ENCODE measurements at regions not wholly inside any gene's neighbourhood (a gene's known extent, or its start where the extent isn't known, plus 50 kb on each side); places are given as distances from the start of the nearest gene placed in this dataset.

GRCh38 chr3:117287602-117288001, 578.0 kb downstream of the TUSC7 start:
- TF ChIP-seq, protein P1, sequence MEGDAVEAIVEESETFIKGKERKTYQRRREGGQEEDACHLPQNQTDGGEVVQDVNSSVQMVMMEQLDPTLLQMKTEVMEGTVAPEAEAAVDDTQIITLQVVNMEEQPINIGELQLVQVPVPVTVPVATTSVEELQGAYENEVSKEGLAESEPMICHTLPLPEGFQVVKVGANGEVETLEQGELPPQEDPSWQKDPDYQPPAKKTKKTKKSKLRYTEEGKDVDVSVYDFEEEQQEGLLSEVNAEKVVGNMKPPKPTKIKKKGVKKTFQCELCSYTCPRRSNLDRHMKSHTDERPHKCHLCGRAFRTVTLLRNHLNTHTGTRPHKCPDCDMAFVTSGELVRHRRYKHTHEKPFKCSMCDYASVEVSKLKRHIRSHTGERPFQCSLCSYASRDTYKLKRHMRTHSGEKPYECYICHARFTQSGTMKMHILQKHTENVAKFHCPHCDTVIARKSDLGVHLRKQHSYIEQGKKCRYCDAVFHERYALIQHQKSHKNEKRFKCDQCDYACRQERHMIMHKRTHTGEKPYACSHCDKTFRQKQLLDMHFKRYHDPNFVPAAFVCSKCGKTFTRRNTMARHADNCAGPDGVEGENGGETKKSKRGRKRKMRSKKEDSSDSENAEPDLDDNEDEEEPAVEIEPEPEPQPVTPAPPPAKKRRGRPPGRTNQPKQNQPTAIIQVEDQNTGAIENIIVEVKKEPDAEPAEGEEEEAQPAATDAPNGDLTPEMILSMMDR (IDR thresholded peaks at IDR 0.05) = no peak
- TF ChIP-seq TEAD4 (IDR thresholded peaks at IDR 0.05; ENCODE audit: borderline replicate concordance, insufficient read depth) (no peak), EZH2phosphoT487 (IDR thresholded peaks at IDR 0.05; ENCODE audit: borderline replicate concordance, low read depth) (no peak), SMC3 (IDR thresholded peaks at IDR 0.05; ENCODE audit: low read depth, low read length) (no peak), MEF2A (IDR thresholded peaks at IDR 0.05; ENCODE audit: borderline replicate concordance, low read depth) (no peak), FOXM1 (IDR thresholded peaks at IDR 0.05; ENCODE audit: low read depth) (no peak), MXI1 (IDR thresholded peaks at IDR 0.05; ENCODE audit: low read depth, low read length) (no peak), POLR2AphosphoS5 (IDR thresholded peaks at IDR 0.05; ENCODE audit: low read depth, low read length) (no peak), JUND (IDR thresholded peaks at IDR 0.05) (no peak), YY1 (IDR thresholded peaks at IDR 0.05; ENCODE audit: low read depth) (no peak), RAD21 (IDR thresholded peaks at IDR 0.05; ENCODE audit: low read length) (no peak), USF2 (IDR thresholded peaks at IDR 0.05; ENCODE audit: borderline replicate concordance, low read depth, low read length) (no peak), EP300 (IDR thresholded peaks at IDR 0.05; ENCODE audit: borderline replicate concordance in 1 of 2, low read depth in 1 of 2, low read length in 1 of 2) (no peak)
